K562 (cell line): ENCODE measurements at regions not wholly inside any gene's neighbourhood (a gene's known extent, or its start where the extent isn't known, plus 50 kb on each side); places are given as distances from the start of the nearest gene placed in this dataset.

ENCODE experiments used
- ATAC-seq: fragments of 200-7000 bp; cut with Tn5 transposase; 3 replicates; pipeline ENCODE4 v1.9.1; 2020; ENCODE audit warnings: moderate library complexity
- BruUV-seq: library from RNA; stranded (reverse); fragments of 400-500 nt; replicated peaks from 2 replicates; lab custom pipeline; 2021; lab: Mats Ljungman, UMichigan
- CTCF ChIA-PET: fragments of 300-600 bp; formaldehyde crosslinking; extraction: SDS; loops from one replicate; lab custom pipeline; 2021; ENCODE audit warnings: low intra/inter-chr PET ratio; lab: Yijun Ruan, JAX
- POLR2A ChIA-PET: fragments of 300-600, 350-650 bp; sonication (Branson Sonifier 250); formaldehyde crosslinking; extraction: SDS; loops from one replicate; lab custom pipeline; 2021; ENCODE audit warnings: antibody characterized with exemption, inconsistent platforms; lab: Yijun Ruan, JAX
- DNase-seq, 4 experiments: peaks; one replicate each; pipeline versions ENCODE4 v3.0.0 to v3.0.0-alpha.2; 2011 to 2018; ENCODE audit warnings: low spot score in 3 of 4, mixed read lengths in 3 of 4; ENCODE audit errors: extremely low read depth in 1 of 4
- FAIRE-seq: peaks from 2 replicates; lab custom pipeline; 2011; peaks lifted over from hg19 to GRCh38; lab: Jason Lieb, UNC
- H2AFZ ChIP-seq: 2 replicates; pipeline ENCODE4 v1.6.0; 2011; ENCODE audit warnings: low read depth, low read length, control low read depth, inconsistent platforms
- H3K27ac ChIP-seq: fragments of 200-600 bp; 3 replicates; pipeline ENCODE4 v1.8.0; 2011; ENCODE audit warnings: low read depth, mild to moderate bottlenecking, control low read depth, inconsistent platforms, low read length, moderate library complexity, mixed read lengths; ENCODE audit errors: extremely low read depth
- H3K27me3 ChIP-seq, 2 experiments: fragments of 300-600 bp in 1 of 2; 2 replicates in 1 of 2; 3 replicates in 1 of 2; pipeline versions ENCODE4 v1.6.0 to v1.8.0; 2011; ENCODE audit warnings: inconsistent platforms in 2 of 2, low read length in 2 of 2, mild to moderate bottlenecking in 1 of 2, mixed read lengths in 1 of 2, moderate library complexity in 1 of 2; ENCODE audit not compliant: control insufficient read depth in 2 of 2, insufficient read depth in 2 of 2
- H3K36me3 ChIP-seq: fragments of 300-600 bp; 3 replicates; pipeline ENCODE4 v1.8.0; 2011; ENCODE audit warnings: mild to moderate bottlenecking, low read length, inconsistent platforms; ENCODE audit not compliant: control insufficient read depth, insufficient read depth
- H3K4me1 ChIP-seq, 2 experiments: fragments of 200-600 bp in 1 of 2; replicated peaks in 1 of 2; 2 replicates in 1 of 2; 3 replicates in 1 of 2; pipeline versions ENCODE4 v1.5.1 to v1.8.0; 2011; ENCODE audit warnings: inconsistent platforms in 2 of 2, low read length in 2 of 2, mild to moderate bottlenecking in 1 of 2, mixed read lengths in 1 of 2, moderate library complexity in 1 of 2; ENCODE audit not compliant: control insufficient read depth in 2 of 2, insufficient read depth in 2 of 2
- H3K4me2 ChIP-seq: 2 replicates; pipeline ENCODE4 v1.6.1; 2011; ENCODE audit warnings: low read length, control low read depth, inconsistent platforms, mixed read lengths; ENCODE audit not compliant: insufficient read depth
- H3K4me3 ChIP-seq: fragments of 200-600 bp; sonication (generic), shearing (Covaris generic); 2 replicates; pipeline ENCODE4 v1.5.1; 2016; ENCODE audit warnings: control low read depth, inconsistent platforms
- H3K79me2 ChIP-seq: fragments of 200-600 bp; 3 replicates; pipeline ENCODE4 v1.8.0; 2011; ENCODE audit warnings: low read length, inconsistent platforms; ENCODE audit not compliant: control insufficient read depth, insufficient read depth
- H3K9ac ChIP-seq, 2 experiments: 2 replicates each; pipeline versions ENCODE4 v1.6.0 to v1.6.1; 2011; ENCODE audit warnings: low read depth in 2 of 2, low read length in 2 of 2, control low read depth in 1 of 2, inconsistent platforms in 1 of 2, mild to moderate bottlenecking in 1 of 2, mixed read lengths in 1 of 2; ENCODE audit not compliant: insufficient read depth in 1 of 2
- H3K9me1 ChIP-seq: one replicate; pipeline ENCODE4 v1.6.0; 2011; ENCODE audit warnings: inconsistent platforms, mild to moderate bottlenecking, low read length, moderate library complexity; ENCODE audit not compliant: control insufficient read depth, insufficient read depth
- H3K9me3 ChIP-seq: replicated peaks from 2 replicates; pipeline ENCODE4 v1.5.1; 2011; ENCODE audit warnings: low read depth, low read length, inconsistent platforms; ENCODE audit not compliant: control insufficient read depth, insufficient read depth
- H4K20me1 ChIP-seq: replicated peaks from 2 replicates; pipeline ENCODE4 v1.6.1; 2011; ENCODE audit warnings: low read length, inconsistent platforms, mixed read lengths; ENCODE audit not compliant: control insufficient read depth, insufficient read depth
- GABPB2 ChIP-seq: fragments of 250-450 bp; sonication (Bioruptor Pico); conservative IDR thresholded peaks from 2 replicates; pipeline ENCODE4 v1.5.1; 2021; ENCODE audit warnings: mild to moderate bottlenecking
- MLLT1 ChIP-seq, 2 experiments: fragments of 450-650 bp; IDR thresholded peaks; 2 replicates each; pipeline ENCODE4 v1.6.1; 2016
- THRAP3 ChIP-seq: fragments of 450-650 bp; IDR thresholded peaks from 2 replicates; pipeline ENCODE4 v1.6.1; 2016; ENCODE audit warnings: mild to moderate bottlenecking, inconsistent platforms, borderline replicate concordance
- ZNF766 ChIP-seq: fragments of 200-800 bp; sonication (Bioruptor generic); conservative IDR thresholded peaks from 2 replicates; pipeline ENCODE4 v1.6.1; 2016; ENCODE audit warnings: missing genetic modification characterization, missing compliant biosample characterization
- WGBS: fragments of 100-300 bp; shearing (Covaris generic); methylation state at CpG from one replicate; pipeline ENCODE4 v1.1.6; 2016; ENCODE audit warnings: low coverage, mixed read lengths; ENCODE audit not compliant: insufficient coverage; ENCODE audit errors: missing lambda C conversion rate; 5-methylcytosine and 5-hydroxymethylcytosine counted together
- in situ Hi-C: fragments of 300-500 bp; cut with MboI; formaldehyde crosslinking; loops from 4 replicates; pipeline ENCODE4 v1.15.0; 2018; ENCODE audit warnings: inconsistent platforms, mixed read lengths
- intact Hi-C: fragments of 100-400 bp; cut with micrococcal nuclease; formaldehyde crosslinking; loops from 2 replicates; pipeline ENCODE4 v1.14.2; 2022
- TF ChIP-seq, protein P1 (sequence below): sonication (generic); formaldehyde crosslinking; IDR thresholded peaks from 2 replicates; pipeline ENCODE4 v1.8.1; 2023; ENCODE audit warnings: mild to moderate bottlenecking, missing genetic modification reagents

DNA sequence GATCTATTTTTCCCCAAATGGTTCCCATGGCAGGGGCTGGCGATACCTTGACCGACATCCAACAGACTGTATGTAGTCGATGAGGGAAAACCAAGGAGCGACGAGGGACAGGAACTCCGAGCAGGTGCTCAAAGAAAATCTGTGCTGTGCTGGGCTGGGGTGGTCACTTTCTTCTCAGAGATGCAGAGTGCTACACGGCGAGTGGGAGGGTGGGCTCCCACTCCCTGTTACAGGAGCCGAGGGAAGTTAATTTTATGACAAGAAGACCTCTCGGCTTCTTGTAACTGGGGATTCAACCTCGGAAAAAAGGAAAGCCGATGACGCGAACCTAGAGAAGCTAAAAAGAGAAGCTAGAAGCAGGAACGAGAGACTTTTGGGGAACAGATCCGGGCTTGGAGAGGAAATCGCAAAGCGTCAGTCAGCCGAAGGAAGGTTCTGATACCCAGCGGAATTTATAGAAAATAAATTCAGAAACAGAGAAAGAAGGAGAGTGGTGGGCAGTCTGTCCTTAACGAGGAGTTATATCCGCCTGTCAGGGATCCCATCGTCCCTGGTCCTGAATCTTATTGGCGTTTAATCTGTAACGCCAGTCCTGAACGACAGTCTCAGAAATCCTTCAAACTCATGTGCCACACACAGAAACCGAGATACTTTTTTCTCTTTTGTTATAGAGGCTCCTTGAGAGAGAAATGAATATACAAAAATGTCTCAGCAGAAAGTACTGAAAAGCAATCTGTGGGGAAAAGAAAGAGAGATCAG, 84.6 kb upstream of the ZNF322 start:
- TF ChIP-seq MLLT1 (IDR thresholded peaks at IDR 0.05) (0 out of 4 replicates have a peak, but pooled peaks of 1 of the 2 experiments have one; percentile 23), THRAP3 (0 out of 2 replicates have a peak, but pooled peaks have one; percentile 35), GABPB2 (no peak), ZNF766 (0 out of 2 replicates have a peak, but pooled peaks have one; percentile 6)
- TF ChIP-seq, protein P1, sequence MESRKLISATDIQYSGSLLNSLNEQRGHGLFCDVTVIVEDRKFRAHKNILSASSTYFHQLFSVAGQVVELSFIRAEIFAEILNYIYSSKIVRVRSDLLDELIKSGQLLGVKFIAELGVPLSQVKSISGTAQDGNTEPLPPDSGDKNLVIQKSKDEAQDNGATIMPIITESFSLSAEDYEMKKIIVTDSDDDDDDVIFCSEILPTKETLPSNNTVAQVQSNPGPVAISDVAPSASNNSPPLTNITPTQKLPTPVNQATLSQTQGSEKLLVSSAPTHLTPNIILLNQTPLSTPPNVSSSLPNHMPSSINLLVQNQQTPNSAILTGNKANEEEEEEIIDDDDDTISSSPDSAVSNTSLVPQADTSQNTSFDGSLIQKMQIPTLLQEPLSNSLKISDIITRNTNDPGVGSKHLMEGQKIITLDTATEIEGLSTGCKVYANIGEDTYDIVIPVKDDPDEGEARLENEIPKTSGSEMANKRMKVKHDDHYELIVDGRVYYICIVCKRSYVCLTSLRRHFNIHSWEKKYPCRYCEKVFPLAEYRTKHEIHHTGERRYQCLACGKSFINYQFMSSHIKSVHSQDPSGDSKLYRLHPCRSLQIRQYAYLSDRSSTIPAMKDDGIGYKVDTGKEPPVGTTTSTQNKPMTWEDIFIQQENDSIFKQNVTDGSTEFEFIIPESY (CRISPR knock-in tag) = peak; percentile 70; the same call in 1 of the 2 replicates
- WGBS = 60% methylated on average over 24 of the region's 27 CpGs
- POLR2A ChIA-PET = no interaction called here
- Histone ChIP-seq H3K9me1 (no peaks in the 10 kb centered on the region), H3K4me2 (peak overlapping the region; percentile 53), H3K27me3 (no peaks in the 10 kb centered on the region; a peak in 1 of 5 replicates), H3K79me2 (no peaks in the 10 kb centered on the region), H4K20me1 (no peaks in the 10 kb centered on the region), H3K4me1 (peaks cover 12 to 17% of the 10 kb centered on the region in 2 experiments), H3K9me3 (peaks cover 13% of the 10 kb centered on the region), H2AFZ (peak overlapping the region; percentile 71), H3K36me3 (no peaks in the 10 kb centered on the region), H3K4me3 (peak overlapping the region; percentile 28), H3K9ac (0 out of 4 replicates have a peak overlapping the region, but pooled peaks of 1 of the 2 experiments have one; percentile 17), H3K27ac (peak overlapping the region; percentile 70; the same call in 2 of the 3 replicates)
- FAIRE-seq (no peak), DNase-seq (peak; percentile 3 to 15 (median 7)), ATAC-seq (peak; percentile 54)
- no TSS peak for BruUV-seq
- intact Hi-C loops = no loop called here
- CTCF ChIA-PET = no interaction called here
- in situ Hi-C loops = loop anchor here (5.0 kb wide), 1 partner anchor 38 kb away; no protein-coding TSS in a partner anchor
